UCSD-AML1 (cell line): ENCODE measurements at regions not wholly inside any gene's neighbourhood (a gene's known extent, or its start where the extent isn't known, plus 50 kb on each side); places are given as distances from the start of the nearest gene placed in this dataset.

ENCODE experiments used
- DNase-seq: peaks from one replicate; lab custom pipeline; 2025; ENCODE audit not compliant: unreplicated experiment; lab: John Stamatoyannopoulos, UW

DNA sequence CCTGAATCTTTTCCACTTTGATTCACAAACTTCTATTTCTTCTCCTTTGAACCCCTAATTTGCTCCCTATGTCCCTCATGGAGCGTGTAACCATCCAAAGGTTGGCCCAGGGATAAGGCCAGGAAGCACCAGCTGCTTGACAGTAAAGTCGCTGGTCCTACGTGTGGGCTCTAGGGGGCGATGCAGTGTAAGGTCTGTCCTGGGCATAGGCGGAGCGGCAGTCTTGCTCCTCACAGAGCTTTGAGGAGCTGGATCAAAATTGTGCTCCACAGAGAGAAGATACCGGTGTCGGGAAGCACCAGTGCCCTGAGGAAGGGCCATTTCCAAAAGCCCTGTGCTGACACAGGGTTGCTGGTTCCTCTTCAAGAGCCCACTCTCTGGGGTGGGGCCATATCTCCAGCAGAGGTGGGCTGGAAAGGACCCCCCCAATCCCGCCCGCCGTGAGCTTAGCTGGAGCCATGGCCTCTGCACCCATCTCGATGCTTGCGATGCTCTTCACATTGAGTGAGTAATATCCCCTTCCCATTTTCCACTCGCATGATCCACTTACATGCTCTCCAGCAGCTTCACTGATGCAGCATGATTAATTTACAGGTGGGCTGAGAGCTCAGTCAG, 49.9 kb upstream of the OR4E1 start:
- DNase-seq, result peak; percentile 28
